Panc1 (cell line): ENCODE measurements at regions not wholly inside any gene's neighbourhood (a gene's known extent, or its start where the extent isn't known, plus 50 kb on each side); places are given as distances from the start of the nearest gene placed in this dataset.

Experiments
- CTCF ChIP-seq: fragments of 450-650 bp; IDR thresholded peaks from 2 replicates; pipeline ENCODE4 v1.5.1; 2017; ENCODE audit warnings: mild to moderate bottlenecking
- POLR2AphosphoS5 ChIP-seq: IDR thresholded peaks from 2 replicates; pipeline ENCODE4 v1.6.1; 2012; ENCODE audit warnings: mild to moderate bottlenecking, low read depth, low read length, moderate library complexity

- TF ChIP-seq CTCF (no peak), POLR2AphosphoS5 (no peak)
These were observed 979.0 kb downstream of the TMEM121 start for GRCh38 chr14:106505366-106505765.
